Stomach (tissue), 8 donors: ENCODE measurements at regions not wholly inside any gene's neighbourhood (a gene's known extent, or its start where the extent isn't known, plus 50 kb on each side); places are given as distances from the start of the nearest gene placed in this dataset.

Source experiments
- DNase-seq, 2 donors: peaks; one replicate each; pipeline versions ENCODE4 v3.0.0 to v3.0.0-alpha.2; 2013 to 2019
- H3K27ac ChIP-seq, 5 donors: fragments of 200-600 bp in 4 of 5; sonication (generic) in 4 of 5; one replicate each; pipeline ENCODE4 v1.5.1; 2013 to 2019; ENCODE audit warnings: mild to moderate bottlenecking in 1 of 5, moderate library complexity in 1 of 5
- H3K27me3 ChIP-seq, 3 donors: fragments of 200-600 bp; sonication (generic); one replicate each; pipeline ENCODE4 v1.5.1; 2017 to 2019; ENCODE audit warnings: mixed run types in 1 of 3
- H3K36me3 ChIP-seq, 4 donors: fragments of 200-600 bp; sonication (generic); 1 replicate in 3 of 4; 2 replicates in 1 of 4; pipeline ENCODE4 v1.5.1; 2016 to 2019
- H3K4me1 ChIP-seq, 4 donors: fragments of 200-600 bp; sonication (generic); one replicate each; pipeline ENCODE4 v1.5.1; 2016 to 2019
- H3K4me3 ChIP-seq, 4 donors: fragments of 200-600 bp; sonication (generic) in 3 of 4; one replicate each; pipeline ENCODE4 v1.5.1; 2016 to 2019; ENCODE audit warnings: mild to moderate bottlenecking in 1 of 4
- H3K9me3 ChIP-seq, 4 donors: fragments of 200-600 bp; sonication (generic); one replicate each; pipeline ENCODE4 v1.5.1; 2016 to 2019
- CTCF ChIP-seq, 7 experiments: fragments of 450-650 bp in 4 of 7; fragments of 200-600 bp in 3 of 7; sonication (generic) in 3 of 7; IDR thresholded peaks; one replicate each; pipeline ENCODE4 v1.5.1; 2016 to 2019; ENCODE audit warnings: antibody characterized with exemption in 7 of 7, control low read depth in 2 of 7, mild to moderate bottlenecking in 1 of 7
- EP300 ChIP-seq: sonication (generic); formaldehyde crosslinking; IDR thresholded peaks from one replicate; pipeline ENCODE4 v1.6.1; 2017; ENCODE audit warnings: antibody characterized with exemption
- POLR2A ChIP-seq, 4 donors: fragments of 450-650 bp; IDR thresholded peaks; one replicate each; pipeline ENCODE4 v1.6.1; 2016; ENCODE audit warnings: antibody characterized with exemption in 4 of 4, control low read depth in 2 of 4, mild to moderate bottlenecking in 1 of 4, moderate library complexity in 1 of 4
- POLR2AphosphoS5 ChIP-seq, 3 donors: sonication (generic); formaldehyde crosslinking; IDR thresholded peaks; one replicate each; pipeline ENCODE4 v1.6.1; 2016; ENCODE audit warnings: antibody characterized with exemption in 3 of 3
- WGBS, 5 donors: extraction: QIAGEN DNeasy Blood & Tissue Kit in 3 of 5; methylation state at CpG; one replicate each; pipeline versions ENCODE4 v1.1.5 to v1.1.7; 2013 to 2018; 5-methylcytosine and 5-hydroxymethylcytosine counted together
- intact Hi-C: fragments of 100-400 bp; cut with DNase I; formaldehyde crosslinking; loops from one replicate; pipeline ENCODE4 v1.15.1; 2023; ENCODE audit warnings: low total_unique reads
- donor health status: healthy with polysubstance abuse.
- donor health status: Bipolar disorder and iron deficiency.
- donor health status: healthy.

- intact Hi-C loops, result no loop called here
- Histone ChIP-seq H3K4me3 (no peak overlapping the region), H3K4me1 (peaks cover 0 to 16% (median 0%) of the 10 kb centered on the region in 4 donors), H3K27ac (peak overlapping the region in 2 of 5 donors; percentile 22 to 63), H3K27me3 (no peaks in the 10 kb centered on the region), H3K9me3 (no peaks in the 10 kb centered on the region), H3K36me3 (no peaks in the 10 kb centered on the region)
- WGBS, 5 donors, result 30 to 51% (median 44%) methylated on average over 11 of the region's 11 CpGs
- DNase-seq, result peak in 1 of 2 donors; percentile 18
- TF ChIP-seq CTCF (IDR thresholded peaks at IDR 0.05), result no peak
- peak in 1 of 3 donors; percentile 45 for TF ChIP-seq POLR2AphosphoS5 (IDR thresholded peaks at IDR 0.05)
Measured at GRCh38 chr6:16849280-16849987, 88.2 kb upstream of the ATXN1 start.

GRCh38 chr6:16846399-16846778 lies 85.1 kb upstream of the ATXN1 start:
- Histone ChIP-seq H3K4me3 (no peak overlapping the region), H3K4me1 (peaks cover 0 to 16% (median 3%) of the 10 kb centered on the region in 4 donors), H3K27ac (no peak overlapping the region), H3K9me3 (no peaks in the 10 kb centered on the region), H3K36me3 (no peaks in the 10 kb centered on the region), H3K27me3 (no peaks in the 10 kb centered on the region)
- intact Hi-C loops, result no loop called here
- no peak for DNase-seq
- 90 to 93% (median 92%) methylated on average over 2 of the region's 2 CpGs for WGBS, 5 donors
- TF ChIP-seq EP300 (no peak), POLR2A (IDR thresholded peaks at IDR 0.05) (no peak), POLR2AphosphoS5 (IDR thresholded peaks at IDR 0.05) (no peak)

GRCh38 chr6:16844183-16844582 lies 82.9 kb upstream of the ATXN1 start:
- Histone ChIP-seq H3K9me3 (no peaks in the 10 kb centered on the region), H3K36me3 (no peaks in the 10 kb centered on the region), H3K4me3 (no peak overlapping the region), H3K27me3 (no peaks in the 10 kb centered on the region), H3K27ac (no peak overlapping the region), H3K4me1 (peaks cover 0 to 6% (median 2%) of the 10 kb centered on the region in 4 donors)
- no peak for DNase-seq
- 88 to 96% (median 91%) methylated on average over 5 of the region's 5 CpGs for WGBS, 5 donors
- no peak for TF ChIP-seq POLR2A (IDR thresholded peaks at IDR 0.05)
- intact Hi-C loops, result no loop called here

GRCh38 chr6:16842676-16843075 lies 81.4 kb upstream of the ATXN1 start:
- Histone ChIP-seq H3K27me3 (no peaks in the 10 kb centered on the region), H3K27ac (no peak overlapping the region), H3K4me3 (no peak overlapping the region), H3K4me1 (peaks cover 0 to 6% (median 0%) of the 10 kb centered on the region in 4 donors), H3K9me3 (no peaks in the 10 kb centered on the region), H3K36me3 (no peaks in the 10 kb centered on the region)
- TF ChIP-seq POLR2AphosphoS5 (IDR thresholded peaks at IDR 0.05) (no peak), POLR2A (IDR thresholded peaks at IDR 0.05) (no peak), CTCF (IDR thresholded peaks at IDR 0.05) (no peak), EP300 (no peak)
- no peak for DNase-seq
- intact Hi-C loops, result no loop called here
- WGBS, 5 donors, result 71 to 81% (median 80%) methylated on average over 4 of the region's 4 CpGs

- Histone ChIP-seq H3K36me3 (no peaks in the 10 kb centered on the region), H3K4me1 (peaks cover 0 to 14% (median under 1%) of the 10 kb centered on the region in 4 donors), H3K4me3 (no peak overlapping the region), H3K9me3 (no peaks in the 10 kb centered on the region), H3K27ac (no peak overlapping the region), H3K27me3 (no peaks in the 10 kb centered on the region)
- no peak for TF ChIP-seq CTCF (IDR thresholded peaks at IDR 0.05)
- no peak for TF ChIP-seq POLR2AphosphoS5 (IDR thresholded peaks at IDR 0.05)
- no peak for TF ChIP-seq EP300
- TF ChIP-seq POLR2A (IDR thresholded peaks at IDR 0.05), result no peak
- no peak for DNase-seq
- intact Hi-C loops, result no loop called here
- 77 to 92% (median 90%) methylated on average over 7 of the region's 7 CpGs for WGBS, 5 donors
Measured at GRCh38 chr6:16841241-16841640, 80.0 kb upstream of the ATXN1 start.
